ENCODE measurements at regions not wholly inside any gene's neighbourhood (a gene's known extent, or its start where the extent isn't known, plus 50 kb on each side); places are given as distances from the start of the nearest gene placed in this dataset.
A peak's percentile ranks its signal among the peaks of the same experiment; 100 is the strongest.
"Not testable (repeated sequence)": the region's sequence is repeated elsewhere in the genome, so short reads cannot be mapped to it uniquely, and the experiment has no call there.

DNA sequence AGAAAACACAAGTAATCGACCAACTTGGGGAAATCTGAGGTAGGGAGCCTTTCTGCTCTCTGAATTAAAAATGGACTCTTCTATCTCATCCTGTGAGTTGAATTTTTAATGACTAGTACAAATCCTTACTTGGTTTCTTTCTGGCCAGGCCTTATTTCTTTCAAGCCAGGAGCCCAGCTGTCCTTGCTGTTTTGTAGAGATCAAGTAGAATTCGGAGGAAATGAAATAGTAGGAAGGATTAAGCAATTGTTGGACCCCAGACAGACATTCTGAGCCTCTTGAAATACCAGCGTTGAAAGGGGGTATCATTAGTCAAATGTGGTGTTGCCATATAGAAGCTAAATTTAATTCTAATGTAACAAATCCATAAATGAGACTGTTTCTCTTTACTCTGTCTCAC is 53.7 kb upstream of the SMIM15 start:
- no peak for DNase-seq (ENCODE audit: low spot score)

DNA sequence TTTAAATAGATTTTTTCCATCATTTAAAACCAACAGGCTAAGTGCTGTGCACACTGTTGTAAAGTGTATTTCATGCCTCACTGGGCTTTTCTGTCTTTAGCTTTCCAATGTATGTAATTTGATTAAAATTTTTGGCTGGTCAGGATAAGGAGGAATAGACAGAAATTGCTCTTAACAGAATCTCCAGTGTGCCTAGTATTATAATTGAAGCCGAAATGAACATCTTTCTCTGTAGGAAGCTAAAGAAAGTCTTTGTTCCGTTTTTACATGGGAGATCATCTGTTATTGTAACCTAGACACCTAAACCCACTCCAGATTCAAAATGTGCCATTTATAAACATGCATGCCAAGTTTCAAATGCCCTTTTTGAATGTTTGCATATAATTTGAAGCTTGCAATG is 54.5 kb upstream of the SMIM15 start:
- DNase-seq (ENCODE audit: low spot score) = peak; percentile 63

DNA sequence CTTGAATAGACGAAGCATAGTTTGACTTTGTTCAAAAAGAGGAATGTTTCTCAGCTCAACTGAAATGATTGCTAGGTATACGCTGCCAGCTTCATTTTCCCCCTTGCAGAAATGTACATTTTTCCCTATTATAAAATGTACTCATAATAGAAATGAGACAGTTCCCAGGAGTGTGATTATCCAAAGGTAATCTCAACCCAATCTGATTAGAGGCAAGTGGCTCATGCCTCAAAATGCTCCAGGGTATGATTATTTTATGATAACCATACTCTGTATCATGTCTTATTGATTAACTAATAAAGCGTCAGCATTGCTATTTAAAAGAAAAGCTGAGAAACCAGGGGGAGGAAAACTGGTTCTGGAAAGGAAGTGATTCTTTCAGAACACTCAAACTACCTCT is 54.9 kb upstream of the SMIM15 start:
- peak; percentile 21 for DNase-seq (ENCODE audit: low spot score)

DNA sequence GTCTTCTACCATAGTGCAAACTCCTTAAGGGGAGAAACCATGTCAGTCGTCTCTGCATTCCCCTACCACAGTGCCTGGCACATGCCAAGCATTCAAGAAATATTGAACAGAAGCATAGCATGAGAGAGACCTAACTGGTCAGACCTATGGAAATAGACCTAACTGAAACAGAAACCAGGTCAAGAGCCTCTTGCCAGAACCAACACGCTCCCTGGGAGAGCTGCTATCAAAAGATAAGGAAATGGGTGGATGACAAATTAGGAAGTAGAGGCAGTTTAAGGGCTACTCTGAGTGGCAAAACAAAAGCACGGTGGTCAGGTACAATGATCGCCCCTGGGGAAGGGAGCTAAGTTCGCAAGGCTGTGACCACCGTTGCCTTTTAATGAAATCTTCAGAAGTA is 66.0 kb upstream of the SMIM15 start:
- no peak for DNase-seq (ENCODE audit: low spot score)

DNA sequence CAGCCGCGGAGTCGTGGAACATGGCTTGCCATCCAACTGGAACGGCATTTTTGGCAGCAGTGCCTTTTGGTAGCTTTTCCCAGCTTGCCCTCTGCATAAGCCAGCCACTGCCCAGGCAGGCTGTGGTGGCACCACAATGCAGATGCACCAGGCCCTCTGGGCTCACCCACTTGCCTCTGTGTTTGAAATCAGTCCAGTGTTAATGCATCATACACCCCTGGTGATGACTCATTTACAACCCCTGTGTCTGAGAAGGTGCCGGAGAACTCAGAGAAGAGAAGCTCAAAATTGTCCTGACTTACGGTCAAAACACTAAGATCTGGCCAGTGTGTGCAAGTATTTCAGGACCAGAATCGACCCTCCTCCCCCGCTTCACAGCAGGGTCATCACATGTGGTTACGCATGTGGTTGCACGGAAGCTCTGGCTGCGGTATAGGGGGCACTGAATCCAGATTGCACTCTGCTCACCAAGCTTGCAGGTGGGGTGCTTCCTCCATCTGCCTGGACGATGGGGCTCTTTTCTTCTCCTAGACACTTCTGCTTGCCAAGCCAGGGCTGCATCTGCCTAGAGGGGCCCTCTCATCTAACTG is 66.5 kb upstream of the SMIM15 start:
- DNase-seq (ENCODE audit: low spot score) = no peak

DNA sequence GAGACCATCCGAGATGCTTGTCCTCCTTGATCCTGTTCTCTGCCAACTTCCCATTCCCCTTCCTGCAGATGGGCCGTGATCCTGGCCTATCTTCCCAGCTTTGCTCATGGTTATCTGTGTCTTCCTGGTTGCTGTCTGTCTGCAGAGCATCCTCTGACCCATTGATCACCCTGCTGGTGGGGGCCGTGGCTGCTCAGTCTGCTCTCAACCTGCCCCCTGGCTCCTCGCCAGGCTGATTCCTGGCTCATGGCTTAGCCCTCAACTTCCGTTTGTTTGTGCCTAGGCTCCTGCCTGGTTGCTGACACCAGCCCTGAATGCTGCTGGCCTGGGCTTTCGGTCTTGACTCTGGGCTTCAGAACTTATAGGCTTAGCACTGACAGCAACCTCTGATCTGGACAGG is 67.1 kb upstream of the SMIM15 start:
- DNase-seq (ENCODE audit: low spot score) = no peak

DNA sequence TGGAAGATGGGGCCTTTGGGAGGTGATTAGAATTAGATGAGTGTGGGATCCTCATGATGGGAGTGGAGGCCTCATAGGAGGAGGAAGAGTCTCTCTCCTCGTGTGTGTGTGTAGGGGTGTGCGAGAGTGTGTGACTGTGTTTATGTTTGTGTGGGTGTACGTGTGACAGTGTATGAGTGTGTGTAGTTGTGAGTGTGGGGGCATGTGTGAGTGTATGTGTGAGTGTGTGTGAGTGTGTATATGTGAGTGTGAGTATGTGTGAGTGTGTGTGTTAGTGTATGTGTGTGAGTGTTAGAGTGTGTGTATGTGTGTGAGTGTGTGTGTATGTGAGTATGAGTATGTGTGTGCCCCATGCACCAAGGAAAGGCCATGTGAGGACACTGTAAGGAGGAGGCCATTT is 68.2 kb upstream of the SMIM15 start:
- no peak for DNase-seq (ENCODE audit: low spot score)

DNA sequence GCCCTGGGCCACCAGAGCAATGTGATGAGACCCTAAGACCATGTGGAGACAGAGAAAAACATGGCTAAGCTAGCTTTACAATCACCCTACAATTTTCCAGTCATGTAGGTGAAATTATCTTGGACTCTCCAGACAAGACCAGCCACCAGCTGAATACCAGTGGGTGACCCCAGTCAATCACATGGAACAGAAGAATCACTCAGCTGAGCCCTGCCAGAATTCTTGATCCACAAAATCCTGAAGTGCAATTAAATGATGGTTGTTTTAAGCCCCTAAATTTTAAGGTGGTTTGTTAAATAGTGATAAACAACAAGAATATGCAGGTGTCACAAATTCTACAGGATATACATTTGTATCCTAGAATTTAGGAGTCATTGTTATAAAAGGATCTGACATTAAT is 69.5 kb upstream of the SMIM15 start:
- no peak for DNase-seq (ENCODE audit: low spot score)

DNA sequence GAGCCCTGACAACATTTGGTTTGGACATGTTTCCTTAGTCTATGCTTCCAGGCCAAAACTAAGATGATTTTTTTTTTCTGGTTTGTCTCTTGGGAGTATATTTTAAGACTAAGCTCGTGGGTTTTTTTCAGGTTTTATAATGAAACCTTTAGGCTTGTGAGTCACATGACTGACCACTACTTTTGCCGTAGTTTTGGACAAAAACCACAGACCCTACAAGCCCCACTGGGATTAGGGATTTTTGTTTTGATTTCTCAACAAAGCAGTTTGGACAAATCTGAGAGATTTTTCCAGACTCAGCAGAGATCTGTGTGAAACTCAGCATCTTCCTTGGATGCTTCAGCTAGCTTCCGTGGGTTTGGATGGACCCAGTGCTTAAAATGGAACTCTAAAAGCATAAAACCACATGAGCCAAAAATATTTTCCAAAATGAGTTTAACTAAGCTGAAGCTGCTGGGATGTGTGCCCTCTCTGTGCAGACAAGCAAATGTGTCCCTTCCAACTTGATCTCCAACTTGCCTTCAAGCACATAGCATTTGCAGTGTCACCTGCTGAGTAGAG is 70.3 kb upstream of the SMIM15 start:
- DNase-seq (ENCODE audit: low spot score) = no peak

DNA sequence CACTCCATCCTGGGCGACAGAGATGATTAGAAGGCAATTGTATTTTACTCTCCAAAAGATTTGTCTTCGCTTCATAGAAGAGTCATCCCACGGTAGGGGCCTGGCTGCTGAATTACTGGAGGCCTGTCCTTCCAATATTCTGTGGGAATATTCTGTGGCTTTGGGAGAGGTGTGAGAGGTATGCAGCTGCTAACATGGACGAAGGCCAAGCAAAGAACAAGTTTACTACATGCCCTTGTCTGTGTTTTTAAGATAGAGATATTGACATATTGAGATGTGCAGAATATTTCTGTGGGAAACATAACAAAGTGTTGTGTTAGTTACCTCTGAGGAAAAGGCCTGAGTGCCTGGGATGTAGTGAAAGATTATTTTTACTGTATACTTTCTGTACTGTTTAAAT is 71.8 kb upstream of the SMIM15 start:
- DNase-seq (ENCODE audit: low spot score) = no peak

DNA sequence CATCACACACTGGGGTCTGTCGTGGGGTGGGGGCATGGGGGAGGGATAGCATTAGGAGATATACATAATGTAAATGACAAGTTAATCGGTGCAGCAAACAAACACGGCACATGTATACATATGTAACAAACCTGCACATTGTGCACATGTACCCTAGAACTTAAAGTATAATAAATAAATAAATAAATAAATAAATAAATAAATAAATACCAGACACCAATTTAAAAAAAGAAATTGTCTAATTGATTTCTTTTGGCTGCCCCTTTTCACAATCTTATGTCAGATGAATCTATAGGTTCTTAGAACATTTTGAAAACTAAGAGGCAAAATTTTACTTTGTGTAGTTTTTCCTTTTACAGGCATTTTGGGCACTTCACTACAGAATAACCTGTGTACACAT is 74.4 kb upstream of the SMIM15 start:
- not testable (repeated sequence) for DNase-seq (ENCODE audit: low spot score)

DNA sequence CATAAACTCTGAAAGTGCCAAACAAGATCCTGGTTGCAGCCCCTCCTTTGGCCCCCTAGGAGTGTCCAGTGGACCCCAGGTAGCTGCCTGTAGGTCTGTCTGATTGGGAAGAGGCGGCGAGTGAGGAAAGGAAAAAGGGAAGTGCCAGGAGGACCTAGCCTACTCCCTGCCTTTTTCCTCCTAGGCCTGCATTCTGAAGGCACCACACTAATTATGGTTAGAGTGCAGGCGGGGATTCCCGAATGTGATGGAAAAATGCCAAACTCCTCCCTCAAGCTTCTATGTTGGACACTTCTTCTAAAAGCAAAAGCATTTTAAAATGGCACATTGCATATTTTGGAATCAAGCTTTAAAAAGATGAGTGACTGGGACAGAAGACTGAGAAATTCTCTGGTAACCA is 83.2 kb upstream of the SMIM15 start:
- DNase-seq (ENCODE audit: low spot score) = peak; percentile 27

DNA sequence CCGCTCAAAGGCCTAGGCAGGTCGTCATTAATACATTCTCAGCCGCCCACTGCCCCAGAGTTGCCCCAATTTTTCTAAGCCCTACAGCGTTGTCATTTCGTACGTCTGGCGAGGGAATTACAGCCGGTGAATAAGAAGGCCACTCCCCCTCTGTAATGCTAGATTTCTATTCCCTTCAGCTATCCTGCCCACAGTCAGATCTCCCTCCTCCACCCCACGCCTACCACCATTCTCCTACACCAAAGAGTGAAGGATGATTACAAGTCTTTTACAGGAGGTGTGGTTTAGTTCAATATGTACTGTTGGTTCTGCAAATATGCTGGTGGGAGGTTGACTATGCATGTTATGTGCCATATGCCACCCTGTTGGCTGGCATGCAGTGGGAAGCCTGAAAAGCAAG is 83.7 kb upstream of the SMIM15 start:
- peak; percentile 33 for DNase-seq (ENCODE audit: low spot score)

DNA sequence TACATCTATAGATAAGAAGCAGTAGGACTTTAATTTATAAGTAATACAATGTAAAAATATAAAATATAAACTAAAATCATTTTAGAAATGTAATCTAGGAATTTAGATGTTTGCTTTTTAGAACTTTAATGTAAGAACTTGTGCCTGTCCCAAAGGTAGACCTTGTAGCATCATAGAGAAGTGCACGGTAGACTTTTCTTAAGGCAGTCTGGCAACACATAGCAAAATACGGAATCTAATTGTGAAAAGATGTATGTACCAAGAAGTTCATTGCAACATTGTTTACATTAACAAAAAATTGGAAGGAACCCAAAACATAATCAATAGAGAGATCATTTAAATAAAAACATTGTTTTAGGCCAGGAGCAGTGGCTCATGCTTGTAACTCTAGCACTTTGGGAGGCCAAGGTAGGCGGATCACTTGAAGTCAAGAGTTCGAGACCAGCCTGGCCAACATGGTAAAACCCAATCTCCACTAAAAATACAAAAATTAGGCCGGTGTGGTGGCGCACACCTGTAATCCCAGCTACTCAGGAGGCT is 84.6 kb upstream of the SMIM15 start:
- no peak for DNase-seq (ENCODE audit: low spot score)

DNA sequence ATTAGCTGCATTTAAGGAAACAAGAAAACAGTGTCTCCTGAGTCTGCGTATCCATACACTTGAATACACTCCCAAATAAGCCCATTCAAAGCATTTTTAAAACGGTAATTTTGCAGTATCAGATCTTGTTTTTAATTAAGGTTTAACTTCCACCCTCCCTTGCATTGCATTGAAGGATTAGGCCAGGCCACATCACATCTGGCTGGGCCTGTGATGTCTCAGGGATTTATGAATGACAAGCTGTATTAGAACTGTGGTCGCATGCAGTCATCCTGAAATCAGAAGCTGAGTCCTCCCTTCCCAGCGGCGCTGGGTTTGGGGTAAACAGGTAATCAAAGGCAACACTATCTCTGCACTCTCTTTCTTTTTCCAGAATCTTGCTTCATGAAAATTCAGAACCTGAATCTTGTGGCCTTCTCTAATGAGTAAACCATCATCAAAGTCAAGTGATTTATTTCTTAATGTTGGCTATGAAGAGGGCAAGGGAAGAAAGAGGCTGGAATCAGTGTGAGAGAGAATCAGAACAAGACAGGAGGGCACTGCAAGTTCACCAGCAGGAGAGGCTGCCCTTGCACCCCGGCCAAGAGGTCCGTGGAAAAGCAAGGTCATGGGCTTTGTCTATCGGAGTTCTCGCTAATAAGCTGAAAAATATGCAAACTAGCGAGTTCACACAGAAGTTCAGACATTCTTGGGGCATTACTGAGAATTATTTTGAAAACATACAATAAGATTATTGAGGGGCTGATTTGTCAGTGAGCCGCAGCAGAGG is 80.0 kb upstream of the ZSWIM6 start:
- DNase-seq (ENCODE audit: low spot score) = peak; percentile 56

DNA sequence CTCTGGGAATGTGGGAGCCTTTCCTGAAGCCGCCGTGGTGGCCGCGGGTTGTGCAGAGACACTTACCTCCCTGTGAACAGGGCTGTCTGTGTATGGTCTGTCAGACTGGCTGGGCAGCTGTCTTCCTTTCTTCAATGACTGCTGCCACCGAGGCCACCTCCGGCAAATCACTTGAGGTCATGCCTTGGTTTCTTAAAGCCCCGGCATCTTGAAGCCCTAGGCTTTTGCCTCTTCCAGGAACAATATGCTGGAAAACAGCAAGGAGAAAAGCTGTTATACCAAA is 79.5 kb upstream of the ZSWIM6 start:
- DNase-seq (ENCODE audit: low spot score) = peak; percentile 41

DNA sequence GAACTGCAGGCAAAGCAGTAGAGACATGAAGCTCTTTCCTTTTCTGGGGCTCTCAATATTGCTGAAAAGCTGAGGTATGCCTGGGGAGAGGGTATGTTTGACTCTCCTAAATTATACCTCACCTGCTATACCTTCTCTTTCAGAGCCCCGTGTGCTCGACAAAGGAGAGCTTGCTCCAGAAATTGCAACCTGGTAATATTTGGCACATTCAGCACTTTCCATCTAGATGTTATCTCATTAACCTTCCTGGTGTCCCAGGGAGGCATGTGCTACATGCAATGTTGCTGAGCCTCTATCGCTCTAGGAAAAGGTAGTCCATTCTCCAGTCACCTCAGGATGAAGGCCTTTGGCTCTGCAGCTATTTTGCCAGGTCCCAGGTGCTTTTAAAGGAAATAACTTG is 78.5 kb upstream of the ZSWIM6 start:
- no peak for DNase-seq (ENCODE audit: low spot score)

DNA sequence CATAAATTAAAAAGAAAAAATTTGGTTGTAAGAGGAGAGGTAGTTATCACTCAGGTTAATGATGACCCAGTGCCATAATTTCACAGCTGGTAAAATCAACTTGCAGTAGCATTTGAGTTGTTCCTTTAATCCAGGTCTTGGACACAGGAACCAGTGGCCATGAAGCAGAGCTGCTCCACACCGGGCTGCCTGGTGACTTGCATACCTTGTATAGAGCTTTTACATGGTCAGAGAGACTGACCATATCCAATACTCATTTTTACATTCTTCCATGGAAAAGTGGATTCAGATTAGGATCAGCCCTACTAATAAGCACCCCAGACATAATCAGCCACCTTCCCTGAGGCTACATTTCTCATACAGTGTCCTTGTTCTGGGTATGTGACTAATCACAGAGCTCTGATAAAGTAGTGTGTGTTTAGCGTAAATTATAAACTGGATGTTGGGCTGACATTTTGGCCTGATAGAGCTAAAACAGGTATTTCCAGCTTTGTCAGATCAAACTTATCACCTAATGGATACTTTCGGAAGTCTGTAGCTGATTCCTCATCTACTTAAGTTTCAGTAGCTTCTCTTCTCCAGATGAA is 77.0 kb upstream of the ZSWIM6 start:
- no peak for DNase-seq (ENCODE audit: low spot score)

DNA sequence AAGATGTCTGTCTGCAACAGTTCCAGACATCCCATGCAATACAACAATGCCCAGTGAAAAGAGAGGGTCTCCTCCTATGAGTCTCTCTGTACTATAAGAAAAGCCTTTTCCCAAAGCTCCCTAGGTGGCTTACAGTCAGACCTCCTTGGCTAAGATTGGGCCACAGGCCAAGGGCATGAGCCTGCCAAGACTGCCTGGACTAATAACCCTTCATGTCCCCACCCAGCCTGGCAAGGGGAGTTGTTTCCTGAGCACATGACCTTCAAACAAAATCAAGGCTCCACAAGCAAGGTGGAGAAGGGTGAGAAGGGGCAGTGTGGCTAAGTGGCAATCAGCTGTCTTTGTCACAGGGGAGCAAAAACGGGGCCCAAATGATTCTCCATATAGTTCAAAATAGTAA is 75.6 kb upstream of the ZSWIM6 start:
- DNase-seq (ENCODE audit: low spot score) = no peak

DNA sequence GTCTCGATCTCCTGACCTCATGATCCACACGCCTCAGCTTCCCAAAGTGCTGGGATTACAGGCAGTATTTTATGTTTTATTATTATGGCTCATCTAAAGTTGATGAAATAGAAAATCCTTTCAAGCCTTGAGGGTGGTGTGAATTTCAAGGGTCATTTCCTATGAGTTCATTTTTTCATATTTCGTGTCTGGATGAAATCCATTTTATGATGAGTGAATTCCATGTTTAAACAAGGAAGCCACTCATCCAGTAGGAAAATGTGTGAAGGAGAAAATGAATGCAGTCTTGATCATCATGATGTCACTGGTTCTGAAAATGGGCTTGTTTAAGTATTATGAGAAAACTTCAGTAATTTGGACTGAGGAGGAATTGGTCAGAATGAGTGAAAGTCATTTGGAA is 74.6 kb upstream of the ZSWIM6 start:
- no peak for DNase-seq (ENCODE audit: low spot score)

DNA sequence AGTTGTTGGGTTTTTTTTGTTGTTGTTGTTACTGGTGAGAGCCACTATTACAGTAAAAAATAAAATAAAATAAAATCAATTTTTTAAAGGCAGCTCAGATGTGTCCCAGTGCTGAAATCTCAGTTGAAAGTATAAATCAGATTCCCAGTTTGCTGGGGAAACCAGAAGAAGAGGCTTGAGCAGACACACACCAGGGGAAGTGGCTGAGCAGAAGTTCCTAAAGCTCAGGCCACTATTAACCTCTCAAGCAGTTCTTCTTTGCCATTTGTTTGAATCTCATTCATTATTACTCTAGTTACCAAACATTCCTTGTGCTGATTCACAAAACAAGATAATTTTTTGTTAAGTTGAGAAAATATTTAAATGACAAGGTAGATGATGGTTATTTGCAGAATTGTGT is 70.9 kb upstream of the ZSWIM6 start:
- no peak for DNase-seq (ENCODE audit: low spot score)

DNA sequence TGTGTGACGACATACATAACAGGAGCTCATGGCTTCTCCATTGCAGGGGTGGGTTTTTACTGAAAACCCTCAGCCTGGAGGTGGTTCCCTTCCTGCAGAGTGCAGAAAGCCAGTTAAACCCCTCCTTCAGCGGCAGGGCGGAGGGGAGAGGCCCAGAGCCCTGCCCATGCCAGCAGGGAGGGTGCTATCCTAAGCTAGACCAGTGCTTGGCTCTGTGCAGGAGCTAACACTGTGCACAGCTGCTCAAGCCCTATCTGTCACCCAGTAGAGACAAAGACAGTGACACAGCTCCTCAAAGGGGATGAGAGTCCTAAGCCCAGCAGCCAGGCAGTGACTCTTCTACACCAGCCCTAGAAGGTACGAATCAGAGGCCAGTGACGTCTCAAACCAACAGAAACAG is 70.0 kb upstream of the ZSWIM6 start:
- no peak for DNase-seq (ENCODE audit: low spot score)

DNA sequence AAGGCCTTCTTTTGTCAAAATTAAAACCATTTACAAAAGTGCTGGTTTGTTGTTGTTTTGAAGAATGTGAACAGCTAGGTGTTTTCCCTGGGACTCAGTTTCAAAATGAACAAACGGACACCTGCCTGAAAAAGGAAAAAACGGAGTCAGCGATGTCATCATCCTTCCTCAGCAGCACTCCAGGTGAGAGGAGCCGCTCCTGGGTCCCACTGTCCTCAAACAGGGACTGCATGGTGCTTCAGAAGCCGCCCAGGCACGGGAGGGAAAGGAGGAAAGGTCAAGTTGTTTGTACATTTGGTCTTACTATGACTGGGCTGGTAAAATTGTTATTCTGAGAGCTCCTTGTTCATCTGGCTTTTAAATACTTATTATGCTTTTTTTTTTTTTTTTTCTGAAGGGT is 69.0 kb upstream of the ZSWIM6 start:
- DNase-seq (ENCODE audit: low spot score) = no peak
